Bronchial epithelial cell (primary cell): ENCODE measurements at regions not wholly inside any gene's neighbourhood (a gene's known extent, or its start where the extent isn't known, plus 50 kb on each side); places are given as distances from the start of the nearest gene placed in this dataset.

Experiments used
- DNase-seq: peaks from one replicate; pipeline ENCODE4 v3.0.0-alpha.2; 2010; ENCODE audit warnings: low read depth
- FAIRE-seq: peaks from 2 replicates; lab custom pipeline; 2011; peaks lifted over from hg19 to GRCh38; lab: Jason Lieb, UNC
- H3K27me3 ChIP-seq: 2 replicates; pipeline ENCODE4 v1.5.1; 2011; ENCODE audit warnings: low read length; ENCODE audit not compliant: control insufficient read depth, insufficient read depth
- H3K36me3 ChIP-seq: 2 replicates; pipeline ENCODE4 v1.5.1; 2011; ENCODE audit warnings: low read length; ENCODE audit not compliant: control insufficient read depth, insufficient read depth
- H3K4me3 ChIP-seq: 2 replicates; pipeline ENCODE4 v1.5.1; 2011; ENCODE audit warnings: mild to moderate bottlenecking, low read depth, low read length, control low read depth
- CTCF ChIP-seq: IDR thresholded peaks from 2 replicates; pipeline ENCODE4 v1.5.1; 2011; ENCODE audit warnings: mild to moderate bottlenecking, moderate library complexity, low read length, control low read depth, inconsistent platforms; ENCODE audit not compliant: insufficient read depth, severe bottlenecking

GRCh38 chr12:82529101-82529500 is 157.6 kb upstream of the TMTC2 start:
- DNase-seq (no peak), FAIRE-seq (no peak)
- Histone ChIP-seq H3K27me3 (no peaks in the 10 kb centered on the region), H3K36me3 (no peaks in the 10 kb centered on the region), H3K4me3 (no peak overlapping the region)
- no peak for TF ChIP-seq CTCF

- no peak for TF ChIP-seq CTCF
- no peak for DNase-seq
- Histone ChIP-seq H3K36me3 (no peaks in the 10 kb centered on the region), H3K4me3 (no peak overlapping the region), H3K27me3 (no peaks in the 10 kb centered on the region)
- FAIRE-seq, result no peak
These were observed 156.8 kb upstream of the TMTC2 start for GRCh38 chr12:82529954-82530353.

GRCh38 chr12:82530394-82530793 is 156.3 kb upstream of the TMTC2 start:
- FAIRE-seq, result no peak
- no peak for DNase-seq
- TF ChIP-seq CTCF, result no peak
- Histone ChIP-seq H3K36me3 (no peaks in the 10 kb centered on the region), H3K4me3 (no peak overlapping the region), H3K27me3 (no peaks in the 10 kb centered on the region)

- TF ChIP-seq CTCF, result no peak
- FAIRE-seq, result no peak
- Histone ChIP-seq H3K4me3 (no peak overlapping the region), H3K36me3 (no peaks in the 10 kb centered on the region), H3K27me3 (no peaks in the 10 kb centered on the region)
- DNase-seq, result no peak
These were observed 153.4 kb upstream of the TMTC2 start for GRCh38 chr12:82533341-82533740.

- no peaks in the 10 kb centered on the region for H3K27me3 ChIP-seq
- H3K36me3 ChIP-seq, result no peaks in the 10 kb centered on the region
- no peak overlapping the region for H3K4me3 ChIP-seq
- TF ChIP-seq CTCF, result no peak
- DNase-seq, result no peak
- FAIRE-seq, result no peak
These were observed 149.3 kb upstream of the TMTC2 start for GRCh38 chr12:82537436-82537835.

- Histone ChIP-seq H3K27me3 (no peaks in the 10 kb centered on the region), H3K4me3 (no peak overlapping the region), H3K36me3 (no peaks in the 10 kb centered on the region)
- FAIRE-seq, result no peak
- no peak for DNase-seq
- TF ChIP-seq CTCF, result no peak
These were observed 132.2 kb upstream of the TMTC2 start for GRCh38 chr12:82554529-82554928.
